ENCODE measurements at regions not wholly inside any gene's neighbourhood (a gene's known extent, or its start where the extent isn't known, plus 50 kb on each side); places are given as distances from the start of the nearest gene placed in this dataset.

DNA sequence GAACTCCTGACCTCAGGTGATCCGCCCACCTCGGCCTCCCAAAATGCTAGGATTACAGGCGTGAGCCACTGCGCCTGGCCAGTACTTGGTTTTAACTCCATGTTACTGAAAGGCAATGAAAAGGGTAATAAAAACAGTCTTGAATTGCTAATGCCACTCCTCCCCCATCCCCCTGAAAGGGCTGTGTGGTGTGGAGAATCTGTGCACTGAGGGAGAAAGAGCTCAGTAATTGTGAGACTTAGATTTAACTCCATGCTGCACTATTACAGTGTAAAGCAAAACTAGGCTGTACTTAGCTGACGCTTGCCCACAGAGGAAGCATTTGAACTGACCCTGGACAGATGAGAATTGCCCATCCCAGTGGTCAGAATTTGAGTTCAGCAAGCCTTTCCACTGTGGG lies 1662.4 kb upstream of the ACO1 start (continued):
- no peak for TF ChIP-seq SP2 (CRISPR knock-in tag; IDR thresholded peaks at IDR 0.05)

DNA sequence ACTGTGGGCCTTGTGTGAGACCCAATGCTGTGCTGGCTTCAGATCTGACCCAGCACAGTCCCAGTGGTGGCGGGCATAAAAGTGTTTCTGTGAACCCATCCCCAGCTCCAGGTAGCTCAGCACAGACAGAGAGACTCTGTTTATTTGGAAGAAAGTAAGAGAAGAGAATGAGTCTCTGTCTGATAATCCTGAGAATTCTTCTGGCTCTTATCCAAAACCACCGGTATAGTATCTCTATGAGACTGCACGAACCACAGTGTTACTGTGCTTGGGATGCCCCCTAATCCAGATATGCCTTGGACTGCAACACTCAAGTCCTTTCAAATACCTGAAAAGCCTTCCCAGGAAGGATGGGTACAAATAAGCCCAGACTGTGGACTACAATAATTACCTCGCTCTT lies 1660.8 kb upstream of the ACO1 start:
- no peak for FAIRE-seq
- no peak for DNase-seq (ENCODE audit: low spot score)
- Histone ChIP-seq H3K4me1 (ENCODE audit: insufficient read depth, low read length) (no peaks in the 10 kb centered on the region), H3K79me2 (ENCODE audit: insufficient read depth, low read length) (no peaks in the 10 kb centered on the region), H3K36me3 (replicated peaks in 1 of 2; ENCODE audit: control insufficient read depth in 1 of 2, insufficient read depth in 2 of 2, low read length in 2 of 2) (no peaks in the 10 kb centered on the region), H3K9ac (ENCODE audit: insufficient read depth, low read depth, low read length) (no peak overlapping the region), H3K27ac (ENCODE audit: extremely low read length, insufficient read depth, low read length) (no peak overlapping the region), H3K27me3 (ENCODE audit: control insufficient read depth in 1 of 2, insufficient read depth in 2 of 2, low read length in 2 of 2) (no peaks in the 10 kb centered on the region), H2AFZ (ENCODE audit: low read length) (no peak overlapping the region), H3K4me3 (replicated peaks in 1 of 3; ENCODE audit: insufficient read depth in 1 of 3, low read depth in 2 of 3, low read length in 3 of 3) (no peak overlapping the region), H3K9me3 (ENCODE audit: low read length) (no peaks in the 10 kb centered on the region), H3K4me2 (ENCODE audit: low read depth, low read length) (no peak overlapping the region), H4K20me1 (ENCODE audit: insufficient read depth, low read length) (no peaks in the 10 kb centered on the region)
- TF ChIP-seq SIN3B (IDR thresholded peaks at IDR 0.05; ENCODE audit: low read length), result no peak
- POLR2A ChIA-PET, result no interaction called here
- whole genome bisulfite sequencing (ENCODE audit: low lambda C conversion rate), result 30% methylated on average over 3 of the region's 4 CpGs
- CTCF ChIA-PET (ENCODE audit: low intra/inter-chr PET ratio, low total read pairs), result no interaction called here
- BruUV-seq (replicated peaks), result no TSS peak
- in situ Hi-C loops (cut with HindIII; ENCODE audit: extremely low pct_ligation_motif_present, low pct_unique_long_range_greater_than_20kb), result no loop called here
- intact Hi-C loops (cut with micrococcal nuclease; ENCODE audit: unreplicated experiment), result no loop called here
- no peak for ATAC-seq

DNA sequence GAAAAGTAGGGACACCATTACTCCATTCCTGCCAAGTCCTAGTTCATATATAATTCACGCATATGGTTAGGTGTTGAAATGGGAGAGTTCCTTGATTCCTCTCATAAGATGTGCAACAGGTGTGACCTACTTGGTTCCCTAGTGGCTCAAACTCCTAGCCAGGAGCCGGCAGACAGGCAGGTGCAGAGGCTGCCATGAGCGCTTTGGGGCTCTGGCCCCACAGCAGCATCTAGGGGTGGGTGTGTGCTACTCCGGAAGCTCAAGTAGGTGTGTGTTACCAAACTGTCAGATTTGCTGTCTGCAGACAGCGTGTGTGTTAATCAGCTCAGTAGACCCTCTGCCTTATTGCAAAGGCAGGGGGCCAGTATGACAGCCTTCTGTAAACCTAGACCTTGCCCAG lies 1652.4 kb upstream of the ACO1 start:
- Histone ChIP-seq H4K20me1 (ENCODE audit: insufficient read depth, low read length) (no peaks in the 10 kb centered on the region), H2AFZ (ENCODE audit: low read length) (no peak overlapping the region), H3K27ac (ENCODE audit: extremely low read length, insufficient read depth, low read length) (no peak overlapping the region), H3K9ac (ENCODE audit: insufficient read depth, low read depth, low read length) (no peak overlapping the region), H3K27me3 (ENCODE audit: control insufficient read depth in 1 of 2, insufficient read depth in 2 of 2, low read length in 2 of 2) (no peaks in the 10 kb centered on the region), H3K4me3 (replicated peaks in 1 of 3; ENCODE audit: insufficient read depth in 1 of 3, low read depth in 2 of 3, low read length in 3 of 3) (no peak overlapping the region), H3K4me2 (ENCODE audit: low read depth, low read length) (no peak overlapping the region), H3K79me2 (ENCODE audit: insufficient read depth, low read length) (no peaks in the 10 kb centered on the region), H3K36me3 (replicated peaks in 1 of 2; ENCODE audit: control insufficient read depth in 1 of 2, insufficient read depth in 2 of 2, low read length in 2 of 2) (no peaks in the 10 kb centered on the region), H3K9me3 (ENCODE audit: low read length) (no peaks in the 10 kb centered on the region), H3K4me1 (ENCODE audit: insufficient read depth, low read length) (no peaks in the 10 kb centered on the region)
- ATAC-seq (peak; percentile 90), DNase-seq (ENCODE audit: low spot score) (peak; percentile 2), FAIRE-seq (no peak)
- intact Hi-C loops (cut with micrococcal nuclease; ENCODE audit: unreplicated experiment) (no loop called here), in situ Hi-C loops (cut with HindIII; ENCODE audit: extremely low pct_ligation_motif_present, low pct_unique_long_range_greater_than_20kb) (loop anchor here (10.0 kb wide), 1 partner anchor 57 kb away; no protein-coding TSS in a partner anchor)
- ChIA-PET POLR2A (no interaction called here), CTCF (ENCODE audit: low intra/inter-chr PET ratio, low total read pairs) (no interaction called here)
- no TSS peak for BruUV-seq (replicated peaks)
- TF ChIP-seq, protein P1, sequence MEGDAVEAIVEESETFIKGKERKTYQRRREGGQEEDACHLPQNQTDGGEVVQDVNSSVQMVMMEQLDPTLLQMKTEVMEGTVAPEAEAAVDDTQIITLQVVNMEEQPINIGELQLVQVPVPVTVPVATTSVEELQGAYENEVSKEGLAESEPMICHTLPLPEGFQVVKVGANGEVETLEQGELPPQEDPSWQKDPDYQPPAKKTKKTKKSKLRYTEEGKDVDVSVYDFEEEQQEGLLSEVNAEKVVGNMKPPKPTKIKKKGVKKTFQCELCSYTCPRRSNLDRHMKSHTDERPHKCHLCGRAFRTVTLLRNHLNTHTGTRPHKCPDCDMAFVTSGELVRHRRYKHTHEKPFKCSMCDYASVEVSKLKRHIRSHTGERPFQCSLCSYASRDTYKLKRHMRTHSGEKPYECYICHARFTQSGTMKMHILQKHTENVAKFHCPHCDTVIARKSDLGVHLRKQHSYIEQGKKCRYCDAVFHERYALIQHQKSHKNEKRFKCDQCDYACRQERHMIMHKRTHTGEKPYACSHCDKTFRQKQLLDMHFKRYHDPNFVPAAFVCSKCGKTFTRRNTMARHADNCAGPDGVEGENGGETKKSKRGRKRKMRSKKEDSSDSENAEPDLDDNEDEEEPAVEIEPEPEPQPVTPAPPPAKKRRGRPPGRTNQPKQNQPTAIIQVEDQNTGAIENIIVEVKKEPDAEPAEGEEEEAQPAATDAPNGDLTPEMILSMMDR (CRISPR knock-in tag; IDR thresholded peaks at IDR 0.05), result peak; percentile 35
- peak; percentile 23; the same call in 1 of the 2 replicates for TF ChIP-seq STAG1 (CRISPR knock-in tag; IDR thresholded peaks at IDR 0.05)
- TF ChIP-seq TSC22D2 (CRISPR knock-in tag; IDR thresholded peaks at IDR 0.05; ENCODE audit: borderline replicate concordance), result no peak
- TF ChIP-seq, protein P2, sequence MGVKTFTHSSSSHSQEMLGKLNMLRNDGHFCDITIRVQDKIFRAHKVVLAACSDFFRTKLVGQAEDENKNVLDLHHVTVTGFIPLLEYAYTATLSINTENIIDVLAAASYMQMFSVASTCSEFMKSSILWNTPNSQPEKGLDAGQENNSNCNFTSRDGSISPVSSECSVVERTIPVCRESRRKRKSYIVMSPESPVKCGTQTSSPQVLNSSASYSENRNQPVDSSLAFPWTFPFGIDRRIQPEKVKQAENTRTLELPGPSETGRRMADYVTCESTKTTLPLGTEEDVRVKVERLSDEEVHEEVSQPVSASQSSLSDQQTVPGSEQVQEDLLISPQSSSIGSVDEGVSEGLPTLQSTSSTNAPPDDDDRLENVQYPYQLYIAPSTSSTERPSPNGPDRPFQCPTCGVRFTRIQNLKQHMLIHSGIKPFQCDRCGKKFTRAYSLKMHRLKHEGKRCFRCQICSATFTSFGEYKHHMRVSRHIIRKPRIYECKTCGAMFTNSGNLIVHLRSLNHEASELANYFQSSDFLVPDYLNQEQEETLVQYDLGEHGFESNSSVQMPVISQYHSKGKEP (CRISPR knock-in tag; IDR thresholded peaks at IDR 0.05), result no peak
- no peak for TF ChIP-seq ZNF619 (CRISPR knock-in tag; IDR thresholded peaks at IDR 0.05)
- 5% methylated on average over 3 of the region's 5 CpGs for WGBS (ENCODE audit: low lambda C conversion rate)
